Astrocyte of the cerebellum (primary cell): ENCODE measurements at regions not wholly inside any gene's neighbourhood (a gene's known extent, or its start where the extent isn't known, plus 50 kb on each side); places are given as distances from the start of the nearest gene placed in this dataset.

ENCODE experiments used
- DNase-seq: peaks from one replicate; pipeline ENCODE4 v3.0.0-alpha.2; 2011; ENCODE audit warnings: low read depth
- H3K4me3 ChIP-seq: 2 replicates; pipeline ENCODE4 v1.5.1; 2011; ENCODE audit warnings: mild to moderate bottlenecking, low read depth, low read length, moderate library complexity
- in situ Hi-C: cut with HindIII; loops from 2 replicates; pipeline ENCODE4 v1.10.0; 2017; ENCODE audit warnings: low sequenced_read_pairs
- TF ChIP-seq, protein P1 (sequence below): IDR thresholded peaks from 2 replicates; pipeline ENCODE4 v1.5.1; 2012; ENCODE audit warnings: low read length, low read depth, moderate library complexity, mild to moderate bottlenecking; ENCODE audit errors: missing control alignments

DNA sequence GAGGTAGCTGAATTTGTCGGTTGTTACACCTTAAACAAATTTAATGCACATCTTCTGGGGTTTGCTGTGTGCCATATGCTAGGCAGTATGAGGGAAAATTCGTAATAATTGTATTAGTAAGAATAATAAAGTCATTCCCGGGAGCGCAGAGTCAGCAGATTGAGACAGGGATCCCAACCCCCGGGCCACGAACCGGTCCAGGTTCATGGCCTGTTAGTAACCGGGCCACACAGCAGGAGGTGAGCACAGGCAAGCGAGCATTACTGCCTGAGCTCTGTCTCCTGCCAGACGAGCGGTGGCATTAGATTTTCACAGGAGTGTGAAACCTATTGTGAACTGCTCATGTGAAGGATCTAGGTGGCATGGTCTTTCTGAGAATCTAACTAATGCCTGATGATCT is 114.9 kb downstream of the PCDH7 start:
- in situ Hi-C loops: no loop called here
- DNase-seq: no peak
- TF ChIP-seq, protein P1, sequence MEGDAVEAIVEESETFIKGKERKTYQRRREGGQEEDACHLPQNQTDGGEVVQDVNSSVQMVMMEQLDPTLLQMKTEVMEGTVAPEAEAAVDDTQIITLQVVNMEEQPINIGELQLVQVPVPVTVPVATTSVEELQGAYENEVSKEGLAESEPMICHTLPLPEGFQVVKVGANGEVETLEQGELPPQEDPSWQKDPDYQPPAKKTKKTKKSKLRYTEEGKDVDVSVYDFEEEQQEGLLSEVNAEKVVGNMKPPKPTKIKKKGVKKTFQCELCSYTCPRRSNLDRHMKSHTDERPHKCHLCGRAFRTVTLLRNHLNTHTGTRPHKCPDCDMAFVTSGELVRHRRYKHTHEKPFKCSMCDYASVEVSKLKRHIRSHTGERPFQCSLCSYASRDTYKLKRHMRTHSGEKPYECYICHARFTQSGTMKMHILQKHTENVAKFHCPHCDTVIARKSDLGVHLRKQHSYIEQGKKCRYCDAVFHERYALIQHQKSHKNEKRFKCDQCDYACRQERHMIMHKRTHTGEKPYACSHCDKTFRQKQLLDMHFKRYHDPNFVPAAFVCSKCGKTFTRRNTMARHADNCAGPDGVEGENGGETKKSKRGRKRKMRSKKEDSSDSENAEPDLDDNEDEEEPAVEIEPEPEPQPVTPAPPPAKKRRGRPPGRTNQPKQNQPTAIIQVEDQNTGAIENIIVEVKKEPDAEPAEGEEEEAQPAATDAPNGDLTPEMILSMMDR: no peak
- no peak overlapping the region for H3K4me3 ChIP-seq

DNA sequence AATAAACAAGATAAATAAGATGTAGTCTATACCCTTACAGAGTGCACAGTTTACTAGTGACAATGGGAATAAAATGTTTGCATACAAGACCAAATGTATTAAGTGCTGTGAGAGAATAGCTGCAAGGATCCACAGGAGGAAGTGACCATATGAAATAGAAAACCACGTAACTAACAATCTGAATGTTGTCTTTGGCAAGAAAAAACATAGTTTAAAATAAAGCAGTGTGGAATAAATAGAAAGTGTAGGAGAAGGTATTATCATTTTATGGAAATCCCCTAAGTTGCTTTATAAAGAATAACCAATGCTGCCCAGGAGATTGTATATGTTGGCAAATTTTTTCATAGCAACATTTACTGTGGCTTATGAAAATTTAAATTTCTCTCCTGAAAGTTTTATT is 116.1 kb downstream of the PCDH7 start:
- H3K4me3 ChIP-seq: no peak overlapping the region
- TF ChIP-seq, protein P1: no peak
- in situ Hi-C loops: no loop called here
- peak; percentile 46 for DNase-seq

DNA sequence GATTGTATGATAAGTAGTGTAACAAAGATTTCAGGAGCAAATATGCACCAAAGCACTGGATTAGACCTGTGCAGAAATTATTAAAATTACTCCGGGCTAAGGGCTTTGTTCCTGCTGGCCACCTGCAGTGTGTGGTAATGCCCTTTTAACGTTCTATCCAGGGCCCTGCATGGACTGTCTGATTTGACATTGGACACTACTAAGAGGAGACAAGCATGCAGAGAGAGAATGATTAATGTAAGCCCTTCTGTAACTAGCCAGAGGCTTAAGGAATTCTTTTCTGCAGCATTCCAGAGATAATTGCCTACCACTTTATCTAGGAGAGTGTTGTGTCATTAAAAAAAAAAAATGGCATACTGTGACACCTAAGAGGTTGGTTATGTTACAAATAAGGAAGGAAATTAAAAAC is 117.0 kb downstream of the PCDH7 start:
- H3K4me3 ChIP-seq: no peak overlapping the region
- TF ChIP-seq, protein P1: no peak
- in situ Hi-C loops: no loop called here
- DNase-seq: peak; percentile 32

DNA sequence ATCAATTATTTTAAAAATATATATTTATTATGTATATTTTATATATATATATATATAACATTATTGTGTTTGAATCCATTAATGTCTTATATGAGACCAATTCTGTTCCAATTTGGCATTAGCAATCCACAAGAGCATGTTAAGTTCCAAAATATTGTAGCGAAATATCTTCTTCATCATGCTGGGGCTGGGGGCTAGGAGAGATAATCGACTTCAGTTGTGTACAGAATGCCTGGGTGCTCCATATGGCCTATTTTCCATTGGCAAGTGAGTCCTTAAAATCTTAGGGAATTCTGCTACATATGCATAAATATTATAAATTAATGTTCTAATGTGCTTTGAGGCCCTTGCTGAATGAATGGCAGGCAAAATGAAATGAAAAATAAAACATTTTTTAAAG is 117.7 kb downstream of the PCDH7 start:
- TF ChIP-seq, protein P1: no peak
- no peak for DNase-seq
- no peak overlapping the region for H3K4me3 ChIP-seq
- in situ Hi-C loops: no loop called here

DNA sequence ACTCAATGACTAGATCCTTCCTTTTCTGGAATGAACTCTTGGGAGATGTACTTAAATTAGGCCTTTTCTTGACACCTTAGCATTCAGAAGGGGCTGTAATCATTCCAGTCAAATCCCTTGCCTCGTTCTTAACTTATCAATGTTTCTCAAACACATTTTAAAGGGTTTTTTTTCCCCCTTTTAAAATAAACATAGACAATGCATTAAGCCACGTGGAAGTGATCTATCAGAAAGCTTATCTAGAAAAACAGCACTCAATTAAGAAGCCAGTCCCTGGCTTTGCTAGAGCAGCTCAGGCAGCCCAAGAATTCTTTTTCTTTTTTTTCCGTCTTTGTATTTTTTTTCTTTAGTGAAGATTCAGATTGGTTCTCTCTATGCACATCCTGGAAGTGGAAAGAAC is 118.2 kb downstream of the PCDH7 start:
- in situ Hi-C loops: no loop called here
- H3K4me3 ChIP-seq: no peak overlapping the region
- no peak for DNase-seq
- TF ChIP-seq, protein P1: no peak

DNA sequence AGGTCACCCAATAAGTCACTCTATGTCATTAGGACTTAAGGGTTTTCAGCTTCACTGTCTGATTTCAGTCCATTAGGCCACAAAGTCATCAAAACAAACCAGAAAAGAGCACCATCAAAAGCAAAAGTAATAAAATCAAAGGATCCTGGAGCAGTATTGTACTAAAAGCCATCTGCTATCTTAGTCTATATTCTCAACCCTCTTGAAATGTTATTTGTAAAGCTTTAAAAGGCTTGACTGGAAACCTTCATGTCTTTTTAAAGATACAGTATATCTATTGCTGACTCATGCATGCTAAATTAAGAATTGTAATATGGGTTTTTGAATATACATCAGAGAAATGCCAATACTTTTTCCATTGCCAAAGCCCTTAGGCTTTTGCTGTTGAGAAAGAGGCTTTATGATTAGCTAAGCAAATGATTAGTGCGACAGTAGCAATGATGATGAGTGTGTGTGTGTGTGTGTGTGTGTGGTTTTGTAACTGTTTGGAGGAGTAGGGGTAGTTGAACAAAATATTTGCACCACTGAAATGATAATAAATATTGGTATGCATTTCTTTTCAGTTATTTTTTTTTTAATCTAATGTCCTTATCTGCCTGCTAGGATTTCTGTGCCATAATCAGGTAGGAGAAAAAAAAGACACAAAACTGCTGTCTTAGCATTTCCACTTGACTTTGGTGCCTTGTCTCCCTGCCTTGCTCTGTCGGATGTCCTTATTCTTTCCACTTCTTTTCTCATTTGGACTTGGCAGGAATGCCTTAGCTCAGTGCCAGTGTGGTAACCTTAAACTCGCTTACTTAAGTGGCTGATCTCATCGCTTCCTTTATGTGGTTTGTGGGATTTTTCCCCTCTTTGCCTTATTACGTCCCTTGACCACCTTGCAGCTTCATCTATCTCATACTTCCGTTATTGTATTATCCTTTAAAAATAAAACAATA is 119.7 kb downstream of the PCDH7 start:
- in situ Hi-C loops: no loop called here
- TF ChIP-seq, protein P1: no peak
- H3K4me3 ChIP-seq: no peak overlapping the region
- peak; percentile 96 for DNase-seq
